Endodermal cell (in vitro differentiated cells): ENCODE measurements at regions not wholly inside any gene's neighbourhood (a gene's known extent, or its start where the extent isn't known, plus 50 kb on each side); places are given as distances from the start of the nearest gene placed in this dataset.

Source experiments
- DNase-seq: peaks from one replicate; pipeline ENCODE4 v3.0.0-alpha.2; 2017
- H3K27ac ChIP-seq: 2 replicates; pipeline ENCODE4 v1.5.1; 2013; ENCODE audit warnings: mild to moderate bottlenecking, low read depth, low read length, moderate library complexity
- H3K27me3 ChIP-seq: 2 replicates; pipeline ENCODE4 v1.6.1; 2013; ENCODE audit warnings: mild to moderate bottlenecking, low read length, moderate library complexity; ENCODE audit not compliant: insufficient read depth, control insufficient read depth, poor library complexity, severe bottlenecking
- H3K36me3 ChIP-seq: 2 replicates; pipeline ENCODE4 v1.7.0; 2013; ENCODE audit warnings: mild to moderate bottlenecking, low read length, moderate library complexity; ENCODE audit not compliant: control insufficient read depth, insufficient read depth
- H3K4me1 ChIP-seq: one replicate; pipeline ENCODE4 v1.7.0; 2013; ENCODE audit warnings: low read length; ENCODE audit not compliant: control insufficient read depth, insufficient read depth
- H3K4me3 ChIP-seq: 2 replicates; pipeline ENCODE4 v1.5.1; 2013; ENCODE audit warnings: mild to moderate bottlenecking, low read length, moderate library complexity
- H3K9ac ChIP-seq: 2 replicates; pipeline ENCODE4 v1.6.1; 2013; ENCODE audit warnings: mild to moderate bottlenecking, low read length, moderate library complexity; ENCODE audit not compliant: poor library complexity, severe bottlenecking; ENCODE audit errors: extremely low read depth
- H3K9me3 ChIP-seq: 2 replicates; pipeline ENCODE4 v1.6.1; 2013; ENCODE audit warnings: mild to moderate bottlenecking, low read length, moderate library complexity; ENCODE audit not compliant: control insufficient read depth
- H3K27ac Mint-ChIP-seq: 2 replicates; pipeline ENCODE4 v1.8.0; 2020; ENCODE audit warnings: mixed read lengths
- H3K27me3 Mint-ChIP-seq: 2 replicates; pipeline ENCODE4 v1.8.0; 2021; ENCODE audit warnings: mild to moderate bottlenecking, mixed read lengths; ENCODE audit not compliant: insufficient read depth
- H3K36me3 Mint-ChIP-seq: 2 replicates; pipeline ENCODE4 v1.8.0; 2020; ENCODE audit warnings: low read depth, mixed read lengths
- H3K4me1 Mint-ChIP-seq: 2 replicates; pipeline ENCODE4 v1.8.0; 2020; ENCODE audit warnings: mixed read lengths
- H3K4me3 Mint-ChIP-seq: 2 replicates; pipeline ENCODE4 v1.8.0; 2020; ENCODE audit warnings: mild to moderate bottlenecking, moderate library complexity, mixed read lengths
- H3K9me3 Mint-ChIP-seq: 2 replicates; pipeline ENCODE4 v1.8.0; 2020; ENCODE audit warnings: mild to moderate bottlenecking, mixed read lengths
- WGBS, 2 experiments: methylation state at CpG; one replicate each; pipeline versions ENCODE4 v1.1.5 to v1.1.7; 2013; ENCODE audit warnings: missing lambda C conversion rate in 2 of 2, mixed read lengths in 1 of 2; ENCODE audit not compliant: insufficient coverage in 1 of 2, insufficient read length in 1 of 2; 5-methylcytosine and 5-hydroxymethylcytosine counted together
- TF ChIP-seq, protein P1 (sequence below): fragments of 200-600 bp; sonication (generic); conservative IDR thresholded peaks from 2 replicates; pipeline ENCODE4 v1.5.0; 2021; ENCODE audit warnings: antibody characterized with exemption, mild to moderate bottlenecking

DNA sequence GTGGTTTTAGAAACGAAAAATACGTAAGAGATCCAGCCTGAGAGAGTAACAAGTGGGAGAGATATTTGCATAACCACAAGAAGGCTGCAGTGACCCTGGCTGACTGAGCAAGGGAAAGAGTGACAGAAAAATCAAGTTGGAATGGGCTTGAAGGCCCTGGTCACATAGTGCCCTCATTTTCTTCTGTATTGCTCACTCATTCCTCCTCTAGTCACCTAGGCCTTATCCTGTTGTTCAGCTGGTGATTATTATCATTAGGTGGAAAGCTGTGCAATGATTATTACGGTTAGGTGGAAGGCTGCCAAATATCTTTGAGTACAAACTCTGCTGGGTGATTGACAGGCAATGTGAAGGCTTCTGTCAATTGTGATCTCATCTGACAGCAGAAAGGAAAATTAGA lies 2384.1 kb downstream of the PCDH7 start:
- Mint-ChIP-seq H3K4me1 (no peaks in the 10 kb centered on the region), H3K27ac (no peak overlapping the region), H3K27me3 (no peaks in the 10 kb centered on the region), H3K9me3 (no peaks in the 10 kb centered on the region), H3K4me3 (no peak overlapping the region), H3K36me3 (no peaks in the 10 kb centered on the region)
- DNase-seq = no peak
- WGBS, 2 experiments = 82 to 86% methylated on average over 3 of the region's 3 CpGs
- H3K4me1 ChIP-seq = no peaks in the 10 kb centered on the region
- H3K36me3 ChIP-seq = no peaks in the 10 kb centered on the region
- TF ChIP-seq, protein P1, sequence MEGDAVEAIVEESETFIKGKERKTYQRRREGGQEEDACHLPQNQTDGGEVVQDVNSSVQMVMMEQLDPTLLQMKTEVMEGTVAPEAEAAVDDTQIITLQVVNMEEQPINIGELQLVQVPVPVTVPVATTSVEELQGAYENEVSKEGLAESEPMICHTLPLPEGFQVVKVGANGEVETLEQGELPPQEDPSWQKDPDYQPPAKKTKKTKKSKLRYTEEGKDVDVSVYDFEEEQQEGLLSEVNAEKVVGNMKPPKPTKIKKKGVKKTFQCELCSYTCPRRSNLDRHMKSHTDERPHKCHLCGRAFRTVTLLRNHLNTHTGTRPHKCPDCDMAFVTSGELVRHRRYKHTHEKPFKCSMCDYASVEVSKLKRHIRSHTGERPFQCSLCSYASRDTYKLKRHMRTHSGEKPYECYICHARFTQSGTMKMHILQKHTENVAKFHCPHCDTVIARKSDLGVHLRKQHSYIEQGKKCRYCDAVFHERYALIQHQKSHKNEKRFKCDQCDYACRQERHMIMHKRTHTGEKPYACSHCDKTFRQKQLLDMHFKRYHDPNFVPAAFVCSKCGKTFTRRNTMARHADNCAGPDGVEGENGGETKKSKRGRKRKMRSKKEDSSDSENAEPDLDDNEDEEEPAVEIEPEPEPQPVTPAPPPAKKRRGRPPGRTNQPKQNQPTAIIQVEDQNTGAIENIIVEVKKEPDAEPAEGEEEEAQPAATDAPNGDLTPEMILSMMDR = no peak
- H3K9ac ChIP-seq = no peak overlapping the region
- no peak overlapping the region for H3K4me3 ChIP-seq
- no peak overlapping the region for H3K27ac ChIP-seq
- H3K9me3 ChIP-seq = no peaks in the 10 kb centered on the region
- no peaks in the 10 kb centered on the region for H3K27me3 ChIP-seq

DNA sequence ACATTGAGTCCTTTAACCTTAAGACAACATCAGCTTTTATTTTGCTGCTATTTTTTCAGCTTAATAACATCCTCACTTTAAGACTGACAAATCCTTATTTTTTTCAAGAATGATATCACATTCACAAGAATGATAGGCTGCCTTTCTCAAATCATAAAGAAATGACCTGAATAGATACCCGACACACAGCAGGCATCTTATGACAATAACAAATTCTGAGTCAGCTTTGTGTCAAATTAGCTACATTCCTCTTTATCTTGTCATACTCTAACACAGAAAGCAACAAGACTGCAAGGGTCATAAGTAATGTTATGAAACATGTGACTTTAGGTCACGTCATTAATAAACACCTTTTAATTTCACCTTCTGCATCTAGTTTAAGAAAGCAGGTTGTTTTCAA lies 2387.6 kb downstream of the PCDH7 start:
- TF ChIP-seq, protein P1 = no peak
- H3K27me3 ChIP-seq = no peaks in the 10 kb centered on the region
- no peak overlapping the region for H3K9ac ChIP-seq
- no peaks in the 10 kb centered on the region for H3K4me1 ChIP-seq
- H3K27ac ChIP-seq = no peak overlapping the region
- H3K4me1 Mint-ChIP-seq = no peaks in the 10 kb centered on the region
- no peaks in the 10 kb centered on the region for H3K9me3 ChIP-seq
- no peak overlapping the region for H3K4me3 ChIP-seq
- 83 to 91% methylated on average over 1 to 2 of the region's 2 CpGs for WGBS, 2 experiments
- no peaks in the 10 kb centered on the region for H3K36me3 Mint-ChIP-seq
- no peak overlapping the region for H3K4me3 Mint-ChIP-seq
- no peaks in the 10 kb centered on the region for H3K36me3 ChIP-seq
- H3K27me3 Mint-ChIP-seq = no peaks in the 10 kb centered on the region
- H3K9me3 Mint-ChIP-seq = no peaks in the 10 kb centered on the region
- H3K27ac Mint-ChIP-seq = no peak overlapping the region
- no peak for DNase-seq

DNA sequence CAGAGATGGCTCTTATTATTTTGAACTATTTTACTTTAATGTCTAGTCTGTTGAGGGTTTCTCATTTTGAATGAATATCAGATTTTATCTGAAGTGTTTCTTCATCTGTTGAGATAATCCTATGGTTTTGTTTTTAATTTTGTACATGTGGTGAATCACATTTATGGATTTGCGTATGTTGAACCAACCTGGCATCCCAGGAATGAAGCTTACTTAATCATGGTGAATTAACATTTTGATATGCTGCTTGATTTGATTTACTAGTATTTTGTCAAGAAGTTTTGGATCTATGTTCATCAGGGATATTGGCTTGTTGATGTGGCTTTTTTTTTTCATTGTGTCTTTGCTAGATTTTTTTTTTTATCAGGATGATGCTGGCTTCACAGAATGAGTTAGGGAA lies 2390.9 kb downstream of the PCDH7 start:
- Mint-ChIP-seq H3K27ac (no peak overlapping the region), H3K4me3 (no peak overlapping the region), H3K9me3 (no peaks in the 10 kb centered on the region), H3K4me1 (no peaks in the 10 kb centered on the region), H3K36me3 (no peaks in the 10 kb centered on the region), H3K27me3 (no peaks in the 10 kb centered on the region)
- H3K9ac ChIP-seq = no peak overlapping the region
- no peaks in the 10 kb centered on the region for H3K4me1 ChIP-seq
- 89 to 100% methylated on average over 1 of the region's 1 CpG for WGBS, 2 experiments
- H3K27me3 ChIP-seq = no peaks in the 10 kb centered on the region
- DNase-seq = no peak
- H3K9me3 ChIP-seq = no peaks in the 10 kb centered on the region
- no peaks in the 10 kb centered on the region for H3K36me3 ChIP-seq
- TF ChIP-seq, protein P1 = no peak
- H3K4me3 ChIP-seq = no peak overlapping the region
- H3K27ac ChIP-seq = no peak overlapping the region
